NCI-H82 treated with DMSO at 0.1 percent for 48 hours (cell line): ENCODE measurements at regions not wholly inside any gene's neighbourhood (a gene's known extent, or its start where the extent isn't known, plus 50 kb on each side); places are given as distances from the start of the nearest gene placed in this dataset.
"Not testable (repeated sequence)": the region's sequence is repeated elsewhere in the genome, so short reads cannot be mapped to it uniquely, and the experiment has no call there.

Experiments used
- DNase-seq: peaks from one replicate; lab custom pipeline; 2025; ENCODE audit not compliant: unreplicated experiment; lab: John Stamatoyannopoulos, UW

- no peak for DNase-seq
These were observed 133.9 kb upstream of the FOXN2 start for GRCh38 chr2:48180557-48180956.

GRCh38 chr2:48183276-48183675 is 131.2 kb upstream of the FOXN2 start:
- DNase-seq, result no peak

- peak; percentile 18 for DNase-seq
These were observed 130.5 kb upstream of the FOXN2 start for GRCh38 chr2:48183991-48184390.

GRCh38 chr2:48187503-48187902 is 127.0 kb upstream of the FOXN2 start:
- DNase-seq, result no peak

GRCh38 chr2:48189552-48190228 is 124.8 kb upstream of the FOXN2 start:
- DNase-seq, result no peak

- DNase-seq, result no peak
These were observed 124.3 kb upstream of the FOXN2 start for GRCh38 chr2:48190230-48190629.

GRCh38 chr2:48194641-48195040 is 119.8 kb upstream of the FOXN2 start:
- no peak for DNase-seq

GRCh38 chr2:48195169-48195568 is 119.3 kb upstream of the FOXN2 start:
- no peak for DNase-seq

- DNase-seq, result no peak
These were observed 116.9 kb upstream of the FOXN2 start for GRCh38 chr2:48197618-48198017.

- DNase-seq, result no peak
These were observed 116.1 kb upstream of the FOXN2 start for GRCh38 chr2:48198371-48198770.

GRCh38 chr2:48199070-48199469 is 115.4 kb upstream of the FOXN2 start:
- DNase-seq, result no peak

- DNase-seq, result no peak
These were observed 113.7 kb upstream of the FOXN2 start for GRCh38 chr2:48200620-48201293.

- not testable (repeated sequence) for DNase-seq
These were observed 113.0 kb upstream of the FOXN2 start for GRCh38 chr2:48201435-48201834.

- no peak for DNase-seq
These were observed 111.4 kb upstream of the FOXN2 start for GRCh38 chr2:48202863-48203642.

GRCh38 chr2:48203668-48204067 is 110.8 kb upstream of the FOXN2 start:
- DNase-seq, result no peak

GRCh38 chr2:48204750-48205136 is 109.7 kb upstream of the FOXN2 start:
- no peak for DNase-seq

- no peak for DNase-seq
These were observed 109.2 kb upstream of the FOXN2 start for GRCh38 chr2:48205137-48205798.

- not testable (repeated sequence) for DNase-seq
These were observed 108.3 kb upstream of the FOXN2 start for GRCh38 chr2:48206056-48206656.

GRCh38 chr2:48207201-48207641 is 107.3 kb upstream of the FOXN2 start:
- no peak for DNase-seq

GRCh38 chr2:48207851-48208250 is 106.6 kb upstream of the FOXN2 start:
- DNase-seq, result no peak
